Psoas muscle (tissue), 7 donors: ENCODE measurements at regions not wholly inside any gene's neighbourhood (a gene's known extent, or its start where the extent isn't known, plus 50 kb on each side); places are given as distances from the start of the nearest gene placed in this dataset.

Experiments used
- ATAC-seq, 4 donors: fragments of 200-7000 bp; cut with Tn5 transposase; one replicate each; pipeline ENCODE4 v1.9.1; 2020; ENCODE audit warnings: moderate library complexity in 3 of 4, mild to moderate bottlenecking in 2 of 4
- DNase-seq, 2 donors: peaks; one replicate each; pipeline ENCODE4 v3.0.0-alpha.2; 2020
- H3K27ac ChIP-seq: fragments of 200-600 bp; one replicate; pipeline ENCODE4 v1.8.0; 2022
- H3K27me3 ChIP-seq, 3 donors: fragments of 200-600 bp in 1 of 3; one replicate each; pipeline versions ENCODE4 v1.6.1 to v1.8.0; 2013 to 2022; ENCODE audit warnings: low read length in 2 of 3, mild to moderate bottlenecking in 2 of 3, moderate library complexity in 1 of 3; ENCODE audit not compliant: insufficient read depth in 3 of 3
- H3K36me3 ChIP-seq, 2 donors: fragments of 200-600 bp in 1 of 2; one replicate each; pipeline versions ENCODE4 v1.6.1 to v1.8.0; 2013 to 2022; ENCODE audit warnings: low read depth in 1 of 2, mild to moderate bottlenecking in 1 of 2, moderate library complexity in 1 of 2; ENCODE audit not compliant: insufficient read depth in 1 of 2
- H3K4me1 ChIP-seq: fragments of 200-600 bp; one replicate; pipeline ENCODE4 v1.8.0; 2022
- H3K4me3 ChIP-seq: fragments of 200-600 bp; one replicate; pipeline ENCODE4 v1.8.0; 2022; ENCODE audit warnings: mild to moderate bottlenecking
- H3K9me3 ChIP-seq: fragments of 200-600 bp; one replicate; pipeline ENCODE4 v1.8.0; 2022
- CTCF ChIP-seq: fragments of 200-600 bp; IDR thresholded peaks from one replicate; pipeline ENCODE4 v1.8.0; 2022; ENCODE audit warnings: antibody characterized with exemption
- WGBS, 3 donors: extraction: QIAGEN DNeasy Blood & Tissue Kit; methylation state at CpG; one replicate each; pipeline versions ENCODE4 v1.1.6 to v1.1.7; 2013; 5-methylcytosine and 5-hydroxymethylcytosine counted together
- intact Hi-C, 2 donors: fragments of 100-400 bp; cut with DNase I; formaldehyde crosslinking; loops; one replicate each; pipeline versions ENCODE4 v1.11.0 to v1.14.2; 2022
- donor health status: healthy with polysubstance abuse.
- donor health status: DM: no; HTN: no; CAD: no; lungs with moderate emphysema.
- donor health status: Bipolar disorder and iron deficiency.
- donor health status: healthy.
- donor health status: DM: yes; HTN: yes; CAD: no.
- donor health status: DM: no; HTN: no; CAD: no.
- donor health status: DM: yes; HTN: yes; CAD: no.

DNA sequence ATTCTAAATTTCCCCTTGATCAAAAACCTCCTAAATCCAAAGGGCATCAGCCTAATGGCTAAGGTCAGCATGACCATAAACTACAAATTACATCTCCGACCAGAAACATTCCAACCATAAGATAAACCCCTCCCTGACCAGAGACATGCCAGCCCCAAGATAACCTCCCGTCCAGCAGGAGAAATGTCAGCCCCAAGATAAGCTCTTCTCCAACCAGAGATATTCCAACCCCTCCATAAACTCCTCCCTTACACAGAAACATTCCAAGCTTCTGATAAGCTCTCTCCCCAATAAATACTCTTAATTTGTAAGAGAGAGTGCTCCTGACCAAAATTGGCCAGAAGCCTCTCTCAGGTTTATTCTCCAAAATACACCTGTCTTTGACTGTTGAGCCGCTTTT, 274.0 kb downstream of the RNF152 start:
- intact Hi-C loops: no loop called here
- no peaks in the 10 kb centered on the region for H3K9me3 ChIP-seq
- ATAC-seq: no peak
- DNase-seq: no peak
- TF ChIP-seq CTCF: no peak
- no peak overlapping the region for H3K27ac ChIP-seq
- no peaks in the 10 kb centered on the region for H3K4me1 ChIP-seq
- H3K36me3 ChIP-seq: no peaks in the 10 kb centered on the region
- WGBS, 3 donors: 65 to 75% (median 73%) methylated on average over 3 of the region's 3 CpGs
- H3K4me3 ChIP-seq: no peak overlapping the region
- no peaks in the 10 kb centered on the region for H3K27me3 ChIP-seq

GRCh38 chr18:61616111-61616610, 276.6 kb downstream of the RNF152 start:
- H3K4me1 ChIP-seq: no peaks in the 10 kb centered on the region
- no peaks in the 10 kb centered on the region for H3K9me3 ChIP-seq
- H3K27me3 ChIP-seq: no peaks in the 10 kb centered on the region
- intact Hi-C loops: no loop called here
- no peak for TF ChIP-seq CTCF
- ATAC-seq: no peak
- no peak overlapping the region for H3K27ac ChIP-seq
- no peak overlapping the region for H3K4me3 ChIP-seq
- H3K36me3 ChIP-seq: no peaks in the 10 kb centered on the region
- DNase-seq: no peak
- 86 to 89% (median 89%) methylated on average over 4 of the region's 4 CpGs for WGBS, 3 donors

DNA sequence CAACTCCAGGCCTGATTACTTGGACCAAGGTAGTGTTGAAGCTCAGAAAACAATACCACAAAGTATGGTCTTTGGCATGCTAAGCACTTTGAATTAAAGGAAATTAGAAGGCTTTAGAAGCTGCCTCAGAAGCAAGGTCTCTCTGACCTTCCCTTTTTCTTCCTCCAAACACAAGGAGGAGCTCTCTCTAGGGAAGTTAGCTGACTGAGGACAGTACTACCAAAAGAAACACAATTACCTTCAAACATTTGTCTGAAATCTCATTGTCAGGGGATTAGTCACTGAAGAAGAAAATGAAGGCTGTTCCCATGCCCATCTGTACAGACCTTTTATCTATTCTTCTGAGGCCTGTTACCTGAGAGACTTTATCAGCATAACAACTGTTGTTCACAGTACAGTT, 279.3 kb downstream of the CDH20 start:
- H3K9me3 ChIP-seq: no peaks in the 10 kb centered on the region
- H3K27ac ChIP-seq: no peak overlapping the region
- H3K4me1 ChIP-seq: no peaks in the 10 kb centered on the region
- no peak overlapping the region for H3K4me3 ChIP-seq
- no peak for TF ChIP-seq CTCF
- intact Hi-C loops: no loop called here
- H3K36me3 ChIP-seq: no peaks in the 10 kb centered on the region
- ATAC-seq (no peak), DNase-seq (no peak)
- no peaks in the 10 kb centered on the region for H3K27me3 ChIP-seq

DNA sequence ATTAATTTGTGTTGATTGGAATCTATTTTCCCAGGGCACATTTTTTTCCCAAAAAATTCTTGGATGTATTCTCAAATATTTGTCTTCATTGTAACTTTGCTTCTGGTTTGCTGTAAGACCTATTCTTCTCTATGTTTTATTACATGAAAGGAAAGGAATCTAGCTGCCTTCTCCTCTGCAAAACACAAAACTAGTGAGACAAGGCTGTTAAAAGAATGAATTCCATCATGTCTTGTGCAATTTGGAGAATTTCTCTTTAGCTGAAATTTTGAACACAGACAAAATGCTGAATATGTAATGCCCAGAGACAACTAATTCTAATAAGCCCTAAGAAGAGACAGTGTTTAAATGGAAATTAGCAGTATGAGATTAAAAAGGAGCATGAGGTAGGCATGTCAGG, 275.9 kb downstream of the CDH20 start:
- H3K4me1 ChIP-seq: peaks cover 5% of the 10 kb centered on the region
- H3K36me3 ChIP-seq: no peaks in the 10 kb centered on the region
- H3K27me3 ChIP-seq: no peaks in the 10 kb centered on the region
- intact Hi-C loops: no loop called here
- no peaks in the 10 kb centered on the region for H3K9me3 ChIP-seq
- DNase-seq (no peak), ATAC-seq (no peak)
- TF ChIP-seq CTCF: no peak
- H3K4me3 ChIP-seq: no peak overlapping the region
- no peak overlapping the region for H3K27ac ChIP-seq

DNA sequence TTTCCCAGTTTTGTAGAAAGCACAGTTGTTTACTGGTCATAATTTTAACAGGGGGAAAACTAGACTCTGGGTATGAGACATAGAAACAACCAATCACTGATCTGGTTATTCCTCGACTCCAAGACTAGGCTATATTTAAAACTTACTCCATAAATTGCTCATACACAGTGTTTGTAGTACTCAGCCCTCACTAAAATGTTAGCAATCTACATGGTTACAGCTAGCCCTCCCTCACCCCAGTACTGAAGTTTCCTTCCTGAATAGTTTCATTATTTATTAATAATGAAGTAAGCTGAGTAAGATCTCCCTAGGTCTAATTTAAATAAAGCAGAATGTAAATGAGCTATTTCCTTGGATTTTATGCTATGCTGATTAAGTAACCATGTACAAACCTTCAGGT, 275.1 kb downstream of the CDH20 start:
- H3K9me3 ChIP-seq: no peaks in the 10 kb centered on the region
- H3K27me3 ChIP-seq: no peaks in the 10 kb centered on the region
- no peak overlapping the region for H3K4me3 ChIP-seq
- WGBS, 3 donors: 70 to 76% (median 72%) methylated on average over 1 of the region's 1 CpG
- intact Hi-C loops: no loop called here
- ATAC-seq: no peak
- H3K27ac ChIP-seq: no peak overlapping the region
- no peak for DNase-seq
- H3K36me3 ChIP-seq: no peaks in the 10 kb centered on the region
- TF ChIP-seq CTCF: no peak
- peaks cover 5% of the 10 kb centered on the region for H3K4me1 ChIP-seq
